Mesothelial cell of epicardium (in vitro differentiated cells): ENCODE measurements at regions not wholly inside any gene's neighbourhood (a gene's known extent, or its start where the extent isn't known, plus 50 kb on each side); places are given as distances from the start of the nearest gene placed in this dataset.
"Not testable (repeated sequence)": the region's sequence is repeated elsewhere in the genome, so short reads cannot be mapped to it uniquely, and the experiment has no call there.

Experiments
- DNase-seq, 2 experiments: peaks; one replicate each; pipeline ENCODE4 v3.0.0; 2021; ENCODE audit warnings: low spot score in 2 of 2; ENCODE audit not compliant: unreplicated experiment in 2 of 2
- H3K27ac Mint-ChIP-seq: 2 replicates; pipeline ENCODE4 v1.8.0; 2021; ENCODE audit warnings: mixed read lengths
- H3K27me3 Mint-ChIP-seq: 2 replicates; pipeline ENCODE4 v1.8.0; 2021; ENCODE audit warnings: low read depth, mixed read lengths
- H3K36me3 Mint-ChIP-seq: 2 replicates; pipeline ENCODE4 v1.8.0; 2021; ENCODE audit warnings: mixed read lengths
- H3K4me1 Mint-ChIP-seq: 2 replicates; pipeline ENCODE4 v1.8.0; 2021; ENCODE audit warnings: mixed read lengths
- H3K4me3 Mint-ChIP-seq: 2 replicates; pipeline ENCODE4 v1.8.0; 2021; ENCODE audit warnings: mild to moderate bottlenecking, moderate library complexity, mixed read lengths
- H3K9me3 Mint-ChIP-seq: 2 replicates; pipeline ENCODE4 v1.8.0; 2021; ENCODE audit warnings: mixed read lengths
- TF ChIP-seq, protein P1 (sequence below): fragments of 200-600 bp; sonication (generic); IDR thresholded peaks from one replicate; pipeline ENCODE4 v1.5.0; 2021; ENCODE audit warnings: antibody characterized with exemption; ENCODE audit not compliant: unreplicated experiment

GRCh38 chr7:42722716-42723115, 189.2 kb downstream of the C7orf25 start:
- Mint-ChIP-seq H3K4me3 (no peak overlapping the region), H3K9me3 (peaks cover 11% of the 10 kb centered on the region), H3K36me3 (no peaks in the 10 kb centered on the region), H3K27ac (no peak overlapping the region), H3K4me1 (peaks cover 5% of the 10 kb centered on the region), H3K27me3 (no peaks in the 10 kb centered on the region)
- TF ChIP-seq, protein P1, sequence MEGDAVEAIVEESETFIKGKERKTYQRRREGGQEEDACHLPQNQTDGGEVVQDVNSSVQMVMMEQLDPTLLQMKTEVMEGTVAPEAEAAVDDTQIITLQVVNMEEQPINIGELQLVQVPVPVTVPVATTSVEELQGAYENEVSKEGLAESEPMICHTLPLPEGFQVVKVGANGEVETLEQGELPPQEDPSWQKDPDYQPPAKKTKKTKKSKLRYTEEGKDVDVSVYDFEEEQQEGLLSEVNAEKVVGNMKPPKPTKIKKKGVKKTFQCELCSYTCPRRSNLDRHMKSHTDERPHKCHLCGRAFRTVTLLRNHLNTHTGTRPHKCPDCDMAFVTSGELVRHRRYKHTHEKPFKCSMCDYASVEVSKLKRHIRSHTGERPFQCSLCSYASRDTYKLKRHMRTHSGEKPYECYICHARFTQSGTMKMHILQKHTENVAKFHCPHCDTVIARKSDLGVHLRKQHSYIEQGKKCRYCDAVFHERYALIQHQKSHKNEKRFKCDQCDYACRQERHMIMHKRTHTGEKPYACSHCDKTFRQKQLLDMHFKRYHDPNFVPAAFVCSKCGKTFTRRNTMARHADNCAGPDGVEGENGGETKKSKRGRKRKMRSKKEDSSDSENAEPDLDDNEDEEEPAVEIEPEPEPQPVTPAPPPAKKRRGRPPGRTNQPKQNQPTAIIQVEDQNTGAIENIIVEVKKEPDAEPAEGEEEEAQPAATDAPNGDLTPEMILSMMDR: no peak
- no peak for DNase-seq

DNA sequence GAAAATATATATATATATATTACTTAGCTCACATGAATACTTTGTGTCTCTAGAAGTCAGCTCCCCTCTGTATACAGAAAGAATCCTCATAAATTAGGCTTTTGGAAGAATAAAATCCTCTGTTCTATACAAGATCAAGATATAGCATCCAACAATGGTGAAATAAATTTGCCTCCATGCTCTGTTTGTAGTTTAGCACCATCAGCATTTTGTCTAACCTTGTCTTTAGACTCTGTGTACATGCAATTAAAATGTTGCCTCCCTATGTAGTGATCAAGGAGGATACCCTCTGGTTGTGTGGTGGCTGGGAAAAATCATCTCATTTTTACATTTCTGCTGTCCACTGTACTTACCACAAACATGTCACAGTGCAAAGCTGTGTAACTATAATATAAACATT, 189.7 kb downstream of the C7orf25 start:
- peaks cover 5% of the 10 kb centered on the region for H3K4me1 Mint-ChIP-seq
- H3K27ac Mint-ChIP-seq: no peak overlapping the region
- no peaks in the 10 kb centered on the region for H3K27me3 Mint-ChIP-seq
- peaks cover 13% of the 10 kb centered on the region for H3K9me3 Mint-ChIP-seq
- H3K36me3 Mint-ChIP-seq: no peaks in the 10 kb centered on the region
- no peak overlapping the region for H3K4me3 Mint-ChIP-seq
- TF ChIP-seq, protein P1: no peak
- DNase-seq: no peak

GRCh38 chr7:42720991-42721796, 190.7 kb downstream of the C7orf25 start:
- peaks cover 5% of the 10 kb centered on the region for H3K4me1 Mint-ChIP-seq
- no peak overlapping the region for H3K4me3 Mint-ChIP-seq
- H3K27ac Mint-ChIP-seq: no peak overlapping the region
- peaks cover 13% of the 10 kb centered on the region for H3K9me3 Mint-ChIP-seq
- no peaks in the 10 kb centered on the region for H3K36me3 Mint-ChIP-seq
- no peaks in the 10 kb centered on the region for H3K27me3 Mint-ChIP-seq
- TF ChIP-seq, protein P1: no peak
- DNase-seq: no peak

- no peaks in the 10 kb centered on the region for H3K36me3 Mint-ChIP-seq
- peaks cover 13% of the 10 kb centered on the region for H3K9me3 Mint-ChIP-seq
- H3K4me1 Mint-ChIP-seq: peaks cover 5% of the 10 kb centered on the region
- H3K4me3 Mint-ChIP-seq: no peak overlapping the region
- TF ChIP-seq, protein P1: no peak
- no peak overlapping the region for H3K27ac Mint-ChIP-seq
- DNase-seq: no peak
- H3K27me3 Mint-ChIP-seq: no peaks in the 10 kb centered on the region
Measured at GRCh38 chr7:42720012-42720411, 191.9 kb downstream of the C7orf25 start.

GRCh38 chr7:42718466-42718865, 193.4 kb downstream of the C7orf25 start:
- H3K27ac Mint-ChIP-seq, H3K4me3 Mint-ChIP-seq, H3K36me3 Mint-ChIP-seq, H3K27me3 Mint-ChIP-seq, DNase-seq, H3K4me1 Mint-ChIP-seq: not testable (repeated sequence)
- H3K9me3 Mint-ChIP-seq: peaks cover 19% of the 10 kb centered on the region

DNA sequence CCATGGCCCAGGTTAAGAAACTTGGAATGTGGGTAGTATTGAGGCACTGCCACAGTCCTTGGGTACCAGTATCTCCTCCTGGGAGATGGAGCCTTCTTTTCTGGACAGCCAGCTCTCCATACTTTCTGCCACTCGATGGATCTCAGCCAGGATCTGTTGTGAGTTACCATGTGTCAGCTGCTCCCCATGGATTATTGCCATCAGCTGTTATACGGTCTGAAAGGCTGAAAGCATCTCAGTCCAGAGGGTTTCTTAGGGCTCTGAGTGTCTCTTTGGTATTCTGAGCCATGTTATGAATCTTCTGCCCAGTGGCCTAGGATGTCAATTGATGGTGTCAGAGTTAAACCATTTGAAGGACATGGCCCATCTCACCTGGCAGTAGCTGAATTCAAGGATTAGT, 197.5 kb downstream of the C7orf25 start:
- Mint-ChIP-seq H3K9me3 (peaks cover 30% of the 10 kb centered on the region), H3K27ac (no peak overlapping the region), H3K4me1 (peaks cover 2% of the 10 kb centered on the region), H3K27me3 (no peaks in the 10 kb centered on the region), H3K36me3 (no peaks in the 10 kb centered on the region), H3K4me3 (no peak overlapping the region)
- TF ChIP-seq, protein P1: no peak
- DNase-seq: no peak
